Fibroblast of lung (primary cell): ENCODE measurements at regions not wholly inside any gene's neighbourhood (a gene's known extent, or its start where the extent isn't known, plus 50 kb on each side); places are given as distances from the start of the nearest gene placed in this dataset.

Experiments used
- CTCF ChIP-seq, 2 donors: IDR thresholded peaks in 1 of 2; conservative IDR thresholded peaks in 1 of 2; 1 replicate in 1 of 2; 2 replicates in 1 of 2; pipeline ENCODE4 v1.5.1; 2011 to 2012; ENCODE audit warnings: low read length in 2 of 2, control low read depth in 1 of 2, inconsistent platforms in 1 of 2, low read depth in 1 of 2, mild to moderate bottlenecking in 1 of 2
- EZH2 ChIP-seq: IDR thresholded peaks from 2 replicates; pipeline ENCODE4 v1.5.1; 2012; ENCODE audit warnings: low read length, control low read depth, mild to moderate bottlenecking; ENCODE audit errors: missing control alignments

- no peak for TF ChIP-seq CTCF (conservative IDR thresholded peaks at IDR 0.05 in 1 of 2, IDR thresholded peaks at IDR 0.05 in 1 of 2; ENCODE audit: low read depth in 1 of 2, low read length in 2 of 2)
- no peak for TF ChIP-seq EZH2
Measured at GRCh38 chr21:39046236-39046916, 136.9 kb downstream of the PSMG1 start.
